ENCODE measurements at regions not wholly inside any gene's neighbourhood (a gene's known extent, or its start where the extent isn't known, plus 50 kb on each side); places are given as distances from the start of the nearest gene placed in this dataset.
"Not testable (repeated sequence)": the region's sequence is repeated elsewhere in the genome, so short reads cannot be mapped to it uniquely, and the experiment has no call there.

DNA sequence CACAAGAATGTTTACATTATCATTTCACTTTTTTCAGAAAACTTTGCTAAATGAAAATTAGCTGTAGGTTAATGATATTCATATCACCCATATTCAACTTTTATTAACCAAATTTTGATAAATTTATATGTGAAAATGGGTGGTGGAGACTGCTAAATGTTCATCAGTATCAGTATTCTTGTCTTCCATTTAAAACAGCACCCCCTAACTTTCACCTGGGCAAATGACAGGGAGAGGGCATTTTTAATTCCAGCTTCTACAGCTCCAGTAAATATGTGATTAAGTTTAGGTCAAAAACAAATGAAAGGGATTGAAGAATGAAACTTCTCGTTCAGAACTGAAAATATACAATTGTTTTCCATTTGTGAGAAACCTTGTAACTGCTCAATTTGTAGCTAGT is 722.2 kb downstream of the KCNT2 start:
- no peak overlapping the region for H3K4me3 Mint-ChIP-seq
- no peaks in the 10 kb centered on the region for H3K4me1 Mint-ChIP-seq
- H3K27ac Mint-ChIP-seq: no peak overlapping the region
- no peaks in the 10 kb centered on the region for H3K27me3 Mint-ChIP-seq
- no peak for ATAC-seq
- peaks cover 14% of the 10 kb centered on the region for H3K9me3 Mint-ChIP-seq
- H3K36me3 Mint-ChIP-seq: no peaks in the 10 kb centered on the region

- ATAC-seq: no peak
- H3K27me3 Mint-ChIP-seq: no peaks in the 10 kb centered on the region
- peaks cover 4% of the 10 kb centered on the region for H3K9me3 Mint-ChIP-seq
- H3K27ac Mint-ChIP-seq: no peak overlapping the region
- H3K4me3 Mint-ChIP-seq: no peak overlapping the region
- H3K36me3 Mint-ChIP-seq: no peaks in the 10 kb centered on the region
- no peaks in the 10 kb centered on the region for H3K4me1 Mint-ChIP-seq
These were observed 729.8 kb downstream of the KCNT2 start for GRCh38 chr1:195878478-195878877.

GRCh38 chr1:195876792-195877191 is 731.4 kb downstream of the KCNT2 start:
- Mint-ChIP-seq H3K4me1 (no peaks in the 10 kb centered on the region), H3K36me3 (no peaks in the 10 kb centered on the region), H3K27me3 (no peaks in the 10 kb centered on the region), H3K27ac (no peak overlapping the region), H3K4me3 (no peak overlapping the region), H3K9me3 (peaks cover 7% of the 10 kb centered on the region)
- no peak for ATAC-seq

GRCh38 chr1:195872376-195872775 is 735.9 kb downstream of the KCNT2 start:
- H3K36me3 Mint-ChIP-seq: no peaks in the 10 kb centered on the region

GRCh38 chr1:195867638-195868037 is 740.6 kb downstream of the KCNT2 start:
- Mint-ChIP-seq H3K36me3 (no peaks in the 10 kb centered on the region), H3K27me3 (no peaks in the 10 kb centered on the region), H3K4me3 (no peak overlapping the region), H3K4me1 (no peaks in the 10 kb centered on the region), H3K9me3 (peaks cover 6% of the 10 kb centered on the region), H3K27ac (no peak overlapping the region)
- ATAC-seq: no peak

More at GRCh38 chr1:195872376-195872775, 735.9 kb downstream of the KCNT2 start:
- no peaks in the 10 kb centered on the region for H3K27me3 Mint-ChIP-seq
- H3K4me1 Mint-ChIP-seq: no peaks in the 10 kb centered on the region
- H3K27ac Mint-ChIP-seq: no peak overlapping the region
- H3K9me3 Mint-ChIP-seq: peaks cover 7% of the 10 kb centered on the region
- ATAC-seq: no peak
- H3K4me3 Mint-ChIP-seq: no peak overlapping the region

DNA sequence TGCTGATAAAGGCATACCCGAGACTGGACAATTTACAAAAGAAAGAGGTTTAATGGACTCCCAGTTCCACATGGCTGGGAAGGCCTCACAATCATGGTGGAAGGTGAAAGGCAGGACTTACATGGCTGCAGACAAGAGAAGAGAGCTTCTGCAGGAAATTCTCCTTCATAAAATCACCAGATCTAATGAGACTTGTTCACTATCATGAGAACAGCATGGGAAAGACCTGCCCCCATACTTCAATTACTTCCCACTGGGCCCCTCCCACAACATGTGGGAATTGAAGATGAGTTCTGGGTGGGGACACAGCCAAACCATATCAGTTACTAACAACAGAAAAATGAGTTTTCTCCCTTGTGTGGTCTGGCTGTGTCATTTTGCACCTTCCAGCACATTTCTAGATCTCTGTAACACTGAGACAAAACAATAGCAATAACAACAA is 741.4 kb downstream of the KCNT2 start:
- ATAC-seq: no peak
- Mint-ChIP-seq H3K27me3 (no peaks in the 10 kb centered on the region), H3K4me3 (no peak overlapping the region), H3K4me1 (no peaks in the 10 kb centered on the region), H3K36me3 (no peaks in the 10 kb centered on the region), H3K27ac (no peak overlapping the region), H3K9me3 (peaks cover 3% of the 10 kb centered on the region)

GRCh38 chr1:195866091-195866780 is 742.0 kb downstream of the KCNT2 start:
- H3K36me3 Mint-ChIP-seq: no peaks in the 10 kb centered on the region
- ATAC-seq: no peak
- H3K9me3 Mint-ChIP-seq: peaks cover 3% of the 10 kb centered on the region
- H3K4me1 Mint-ChIP-seq: no peaks in the 10 kb centered on the region
- H3K27me3 Mint-ChIP-seq: no peaks in the 10 kb centered on the region
- H3K4me3 Mint-ChIP-seq: no peak overlapping the region
- H3K27ac Mint-ChIP-seq: no peak overlapping the region

- Mint-ChIP-seq H3K36me3 (no peaks in the 10 kb centered on the region), H3K27ac (no peak overlapping the region), H3K9me3 (peaks cover 3% of the 10 kb centered on the region), H3K27me3 (no peaks in the 10 kb centered on the region), H3K4me1 (no peaks in the 10 kb centered on the region), H3K4me3 (no peak overlapping the region)
- ATAC-seq: no peak
These were observed 756.4 kb downstream of the KCNT2 start for GRCh38 chr1:195851804-195852203.

GRCh38 chr1:195851016-195851601 is 757.1 kb downstream of the KCNT2 start:
- Mint-ChIP-seq H3K4me3 (no peak overlapping the region), H3K27ac (no peak overlapping the region), H3K27me3 (no peaks in the 10 kb centered on the region), H3K4me1 (no peaks in the 10 kb centered on the region), H3K36me3 (no peaks in the 10 kb centered on the region), H3K9me3 (peaks cover 3% of the 10 kb centered on the region)
- ATAC-seq: no peak

DNA sequence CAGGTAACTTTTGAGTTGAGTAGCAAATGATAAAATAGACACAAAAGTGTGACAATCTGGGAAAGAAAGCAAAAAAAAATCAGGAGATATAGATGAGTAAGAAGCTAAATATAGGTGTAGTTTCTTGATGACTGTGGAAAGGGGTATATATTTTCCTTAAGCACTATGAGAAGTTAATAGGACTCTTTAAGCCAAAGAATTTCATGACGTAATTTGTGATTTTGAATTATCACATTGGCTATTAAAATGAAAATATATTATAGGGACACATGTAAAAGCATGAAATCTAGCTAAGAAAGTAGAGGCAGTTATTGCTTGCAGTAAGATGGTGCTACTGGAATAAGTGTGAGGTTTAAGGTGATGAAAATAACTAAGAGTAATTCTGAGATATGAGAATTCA is 759.1 kb downstream of the KCNT2 start:
- Mint-ChIP-seq H3K4me3 (no peak overlapping the region), H3K4me1 (no peaks in the 10 kb centered on the region), H3K27me3 (no peaks in the 10 kb centered on the region), H3K36me3 (no peaks in the 10 kb centered on the region), H3K9me3 (peaks cover 3% of the 10 kb centered on the region), H3K27ac (no peak overlapping the region)
- no peak for ATAC-seq

- H3K36me3 Mint-ChIP-seq, ATAC-seq, H3K27me3 Mint-ChIP-seq, H3K4me1 Mint-ChIP-seq, H3K27ac Mint-ChIP-seq, H3K4me3 Mint-ChIP-seq, H3K9me3 Mint-ChIP-seq: not testable (repeated sequence)
These were observed 760.0 kb downstream of the KCNT2 start for GRCh38 chr1:195847957-195848875.

DNA sequence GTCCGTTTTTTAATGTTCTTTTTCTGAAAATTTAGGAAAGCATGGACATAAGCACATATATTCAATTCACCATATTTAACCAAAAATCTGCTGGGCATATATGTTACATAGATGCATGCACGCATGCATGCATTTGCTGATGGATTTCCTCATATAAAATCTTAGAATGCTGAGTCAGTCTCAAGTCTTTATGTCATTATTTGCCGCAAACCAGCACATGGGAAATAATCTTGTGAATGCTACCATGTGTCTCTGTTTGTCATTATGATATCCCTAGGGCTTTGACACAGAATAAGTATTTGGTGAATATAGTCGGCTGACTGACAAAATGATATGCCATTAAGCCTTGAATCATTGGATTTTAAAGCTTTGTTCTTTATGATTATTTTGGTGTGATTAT is 776.5 kb downstream of the KCNT2 start:
- Mint-ChIP-seq H3K27ac (no peak overlapping the region), H3K36me3 (no peaks in the 10 kb centered on the region), H3K9me3 (no peaks in the 10 kb centered on the region), H3K27me3 (no peaks in the 10 kb centered on the region), H3K4me3 (no peak overlapping the region), H3K4me1 (no peaks in the 10 kb centered on the region)
- ATAC-seq: no peak

GRCh38 chr1:195828325-195828724 is 779.9 kb downstream of the KCNT2 start:
- H3K9me3 Mint-ChIP-seq: no peaks in the 10 kb centered on the region
- H3K27ac Mint-ChIP-seq: no peak overlapping the region
- no peak overlapping the region for H3K4me3 Mint-ChIP-seq
- H3K4me1 Mint-ChIP-seq: no peaks in the 10 kb centered on the region
- ATAC-seq: no peak
- H3K36me3 Mint-ChIP-seq: no peaks in the 10 kb centered on the region
- H3K27me3 Mint-ChIP-seq: no peaks in the 10 kb centered on the region

- Mint-ChIP-seq H3K9me3 (peaks cover 10% of the 10 kb centered on the region), H3K4me1 (no peaks in the 10 kb centered on the region), H3K4me3 (no peak overlapping the region), H3K27ac (no peak overlapping the region), H3K36me3 (no peaks in the 10 kb centered on the region), H3K27me3 (no peaks in the 10 kb centered on the region)
- no peak for ATAC-seq
These were observed 787.3 kb downstream of the KCNT2 start for GRCh38 chr1:195820925-195821324.

GRCh38 chr1:195806060-195806459 is 802.2 kb downstream of the KCNT2 start:
- no peak for ATAC-seq
- H3K27me3 Mint-ChIP-seq: no peaks in the 10 kb centered on the region
- H3K4me1 Mint-ChIP-seq: no peaks in the 10 kb centered on the region
- H3K36me3 Mint-ChIP-seq: no peaks in the 10 kb centered on the region
- no peak overlapping the region for H3K4me3 Mint-ChIP-seq
- H3K27ac Mint-ChIP-seq: no peak overlapping the region
- no peaks in the 10 kb centered on the region for H3K9me3 Mint-ChIP-seq

All from stimulated activated memory B cell treated with anti-CD40 and anti-IgM and Interleukin-4, amounts not matched to agents 10 μg/mL and 1 μg/mL and 100 μg/mL, for 72 hours (primary cell).